ENCODE measurements at regions not wholly inside any gene's neighbourhood (a gene's known extent, or its start where the extent isn't known, plus 50 kb on each side); places are given as distances from the start of the nearest gene placed in this dataset.

DNA sequence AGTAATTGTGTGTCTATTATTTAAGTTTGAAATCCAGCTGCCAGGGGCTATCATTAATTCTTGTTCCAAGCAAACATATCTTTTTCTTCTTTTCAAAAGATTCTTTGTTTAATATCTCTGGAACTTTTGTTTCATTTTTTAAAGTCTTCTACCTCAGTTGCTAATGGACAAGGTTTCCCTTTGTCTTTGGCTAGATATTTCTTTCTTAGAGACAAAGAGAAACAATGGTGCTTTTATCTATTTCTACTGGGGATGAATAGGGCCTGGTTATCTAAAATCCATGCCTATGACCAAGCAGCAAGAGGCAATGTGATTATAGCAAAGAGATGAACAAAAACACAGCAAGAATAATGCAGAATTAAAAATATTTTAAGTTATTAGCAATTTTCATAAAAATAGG, 661.3 kb upstream of the KLF12 start:
- no peaks in the 10 kb centered on the region for H3K27me3 ChIP-seq
- no peak overlapping the region for H3K4me3 ChIP-seq (replicated peaks in 1 of 3)
- no peaks in the 10 kb centered on the region for H3K36me3 ChIP-seq
- TF ChIP-seq, protein P1, sequence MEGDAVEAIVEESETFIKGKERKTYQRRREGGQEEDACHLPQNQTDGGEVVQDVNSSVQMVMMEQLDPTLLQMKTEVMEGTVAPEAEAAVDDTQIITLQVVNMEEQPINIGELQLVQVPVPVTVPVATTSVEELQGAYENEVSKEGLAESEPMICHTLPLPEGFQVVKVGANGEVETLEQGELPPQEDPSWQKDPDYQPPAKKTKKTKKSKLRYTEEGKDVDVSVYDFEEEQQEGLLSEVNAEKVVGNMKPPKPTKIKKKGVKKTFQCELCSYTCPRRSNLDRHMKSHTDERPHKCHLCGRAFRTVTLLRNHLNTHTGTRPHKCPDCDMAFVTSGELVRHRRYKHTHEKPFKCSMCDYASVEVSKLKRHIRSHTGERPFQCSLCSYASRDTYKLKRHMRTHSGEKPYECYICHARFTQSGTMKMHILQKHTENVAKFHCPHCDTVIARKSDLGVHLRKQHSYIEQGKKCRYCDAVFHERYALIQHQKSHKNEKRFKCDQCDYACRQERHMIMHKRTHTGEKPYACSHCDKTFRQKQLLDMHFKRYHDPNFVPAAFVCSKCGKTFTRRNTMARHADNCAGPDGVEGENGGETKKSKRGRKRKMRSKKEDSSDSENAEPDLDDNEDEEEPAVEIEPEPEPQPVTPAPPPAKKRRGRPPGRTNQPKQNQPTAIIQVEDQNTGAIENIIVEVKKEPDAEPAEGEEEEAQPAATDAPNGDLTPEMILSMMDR (IDR thresholded peaks at IDR 0.05), result no peak
- no peaks in the 10 kb centered on the region for H3K4me1 ChIP-seq
- no peak overlapping the region for H3K27ac ChIP-seq
- DNase-seq, result no peak
- no peaks in the 10 kb centered on the region for H3K9me3 ChIP-seq
- intact Hi-C loops (cut with DNase I), result no loop called here

DNA sequence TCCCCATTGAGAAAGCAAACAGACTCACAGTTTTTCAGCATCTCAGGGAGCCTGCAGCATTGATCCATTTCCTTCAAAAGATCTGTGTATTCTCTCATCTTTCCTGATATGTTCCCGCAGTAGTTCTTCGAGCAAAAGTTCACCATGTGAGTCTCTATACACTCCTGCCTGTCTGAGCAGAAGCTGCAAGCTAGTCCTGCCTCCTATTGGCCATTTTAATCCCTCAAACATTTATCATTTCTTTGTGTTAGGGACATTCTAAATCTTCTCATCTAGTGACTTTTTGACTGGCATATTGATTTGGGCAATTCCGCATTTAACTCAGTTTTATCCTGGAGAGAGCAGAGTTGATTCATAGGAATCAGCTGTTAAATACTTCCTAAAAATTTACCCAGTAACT, 660.4 kb upstream of the KLF12 start:
- TF ChIP-seq POLR2A (IDR thresholded peaks at IDR 0.05), result no peak
- TF ChIP-seq, protein P1 (IDR thresholded peaks at IDR 0.05), result no peak
- H3K36me3 ChIP-seq, result no peaks in the 10 kb centered on the region
- H3K4me3 ChIP-seq (replicated peaks in 1 of 3), result no peak overlapping the region
- intact Hi-C loops (cut with DNase I), result no loop called here
- H3K27me3 ChIP-seq, result no peaks in the 10 kb centered on the region
- H3K9me3 ChIP-seq, result no peaks in the 10 kb centered on the region
- WGBS, 2 donors, result 91 to 95% methylated on average over 3 of the region's 3 CpGs
- H3K27ac ChIP-seq, result no peak overlapping the region
- no peak for DNase-seq
- H3K4me1 ChIP-seq, result no peaks in the 10 kb centered on the region

DNA sequence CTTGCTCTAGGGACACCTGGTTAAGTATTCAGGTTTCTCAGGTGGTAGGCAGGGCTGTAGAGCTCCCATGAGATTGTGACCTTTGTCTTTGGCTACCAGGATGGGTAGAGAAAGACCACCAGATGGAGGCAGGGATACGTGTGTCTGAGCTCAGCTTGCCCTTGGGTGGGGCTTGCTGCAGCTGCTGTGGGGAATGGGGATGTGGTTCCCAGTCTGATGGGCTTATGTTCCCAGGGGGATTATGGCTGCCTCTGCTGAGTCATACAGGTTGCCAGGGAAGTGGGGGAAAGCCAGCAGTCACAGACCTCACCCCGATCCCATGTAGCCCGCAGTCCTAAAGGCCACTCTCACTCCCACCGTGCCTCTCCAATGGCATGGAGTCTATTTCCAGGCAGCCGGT, 659.9 kb upstream of the KLF12 start:
- Histone ChIP-seq H3K36me3 (no peaks in the 10 kb centered on the region), H3K27me3 (no peaks in the 10 kb centered on the region), H3K9me3 (no peaks in the 10 kb centered on the region), H3K4me3 (replicated peaks in 1 of 3) (no peak overlapping the region), H3K27ac (no peak overlapping the region), H3K4me1 (no peaks in the 10 kb centered on the region)
- no peak for DNase-seq
- intact Hi-C loops (cut with DNase I), result no loop called here
- WGBS, 2 donors, result 93 to 96% methylated on average over 5 of the region's 5 CpGs
- TF ChIP-seq, protein P1 (IDR thresholded peaks at IDR 0.05), result no peak

DNA sequence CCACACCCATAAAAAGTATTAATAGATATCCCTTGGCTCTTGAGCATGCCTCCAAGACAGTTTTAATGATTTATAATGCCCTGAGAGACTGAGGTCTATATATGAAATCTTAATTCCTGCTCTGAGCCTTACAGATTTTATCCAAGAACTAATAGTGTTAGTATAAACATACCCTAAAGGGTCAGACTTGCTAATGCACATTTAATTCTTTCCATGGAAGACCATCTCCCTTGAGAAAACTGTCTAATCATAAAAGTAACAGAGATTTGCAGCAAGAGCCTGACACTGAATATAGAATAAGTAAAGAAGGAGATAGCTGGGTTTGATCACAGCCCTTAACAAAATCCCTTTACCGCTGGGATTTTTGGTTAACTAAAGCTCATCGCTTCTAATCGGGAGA, 650.8 kb upstream of the KLF12 start:
- no peaks in the 10 kb centered on the region for H3K36me3 ChIP-seq
- no peak for DNase-seq
- H3K4me1 ChIP-seq, result no peaks in the 10 kb centered on the region
- H3K4me3 ChIP-seq (replicated peaks in 1 of 3), result no peak overlapping the region
- no peaks in the 10 kb centered on the region for H3K9me3 ChIP-seq
- intact Hi-C loops (cut with DNase I), result no loop called here
- WGBS, 2 donors, result 83% methylated on average over 3 of the region's 3 CpGs
- no peak for TF ChIP-seq POLR2A (IDR thresholded peaks at IDR 0.05)
- TF ChIP-seq, protein P1 (IDR thresholded peaks at IDR 0.05), result no peak
- H3K27ac ChIP-seq, result no peak overlapping the region
- H3K27me3 ChIP-seq, result no peaks in the 10 kb centered on the region

DNA sequence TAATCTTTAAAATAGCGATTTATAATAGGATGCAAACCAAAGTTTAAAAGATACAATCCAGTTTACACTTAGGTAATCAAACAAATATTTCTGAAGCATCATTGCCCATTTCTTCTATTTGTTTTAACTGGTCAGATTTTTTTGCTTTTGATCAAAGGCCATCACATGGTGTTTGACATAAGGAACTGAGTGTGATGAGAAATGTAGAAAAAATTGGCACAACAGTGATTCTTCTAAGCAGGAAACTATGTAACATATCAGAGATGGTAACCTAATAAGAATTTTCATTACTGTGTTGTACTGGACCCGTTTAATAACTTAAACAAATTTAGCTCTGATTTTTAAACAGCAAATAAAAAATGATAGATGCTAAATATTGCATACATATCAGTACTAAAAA, 644.7 kb upstream of the KLF12 start:
- TF ChIP-seq, protein P1 (IDR thresholded peaks at IDR 0.05), result no peak
- TF ChIP-seq POLR2A (IDR thresholded peaks at IDR 0.05), result no peak
- intact Hi-C loops (cut with DNase I), result no loop called here
- Histone ChIP-seq H3K27ac (no peak overlapping the region), H3K27me3 (no peaks in the 10 kb centered on the region), H3K36me3 (no peaks in the 10 kb centered on the region), H3K4me3 (replicated peaks in 1 of 3) (no peak overlapping the region), H3K9me3 (no peaks in the 10 kb centered on the region), H3K4me1 (no peaks in the 10 kb centered on the region)
- WGBS, 2 donors, result 78 to 82% methylated on average over 2 of the region's 2 CpGs
- DNase-seq, result no peak
